ENCODE measurements at regions not wholly inside any gene's neighbourhood (a gene's known extent, or its start where the extent isn't known, plus 50 kb on each side); places are given as distances from the start of the nearest gene placed in this dataset.

DNA sequence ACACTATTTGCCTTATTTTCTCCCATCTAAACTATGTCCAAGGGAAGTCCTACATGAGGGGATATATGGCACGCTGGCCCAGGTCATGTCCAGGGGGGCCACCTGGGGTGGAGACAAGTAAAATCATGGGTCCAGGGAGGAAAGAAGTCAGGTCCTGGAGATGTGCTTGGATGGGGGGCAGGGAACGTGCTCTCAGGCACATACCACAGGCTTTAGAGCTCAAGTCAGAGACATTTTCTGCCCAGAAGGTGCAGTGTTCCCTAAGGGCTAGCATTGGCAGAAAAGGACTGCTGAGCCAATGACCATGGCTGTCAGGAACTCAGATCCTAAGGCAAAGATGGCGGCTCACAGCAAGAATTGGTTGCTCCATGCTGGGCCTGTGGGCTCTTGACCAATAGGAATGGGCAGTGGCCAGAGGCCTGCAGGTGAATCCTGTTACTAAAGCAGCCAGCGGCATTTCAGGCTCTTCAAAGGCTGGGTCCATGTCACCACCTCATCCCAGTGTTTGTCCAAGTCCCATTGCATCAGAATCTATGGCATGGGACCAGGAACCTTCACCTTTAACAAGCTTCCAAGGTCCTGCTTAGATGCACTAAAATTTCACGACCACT lies 175.0 kb downstream of the RPLP1 start:
- Histone ChIP-seq H3K36me3 (ENCODE audit: control insufficient read depth in 5 of 5, insufficient read depth in 5 of 5, low read length in 5 of 5) (no peaks in the 10 kb centered on the region), H3K4me3 (ENCODE audit: low read depth in 1 of 5, low read length in 5 of 5) (no peak overlapping the region), H3K9me3 (ENCODE audit: control insufficient read depth in 5 of 5, low read length in 5 of 5) (no peaks in the 10 kb centered on the region), H3K9ac (ENCODE audit: low read length in 5 of 5) (no peak overlapping the region), H3K4me1 (ENCODE audit: control insufficient read depth in 5 of 5, insufficient read depth in 5 of 5, low read length in 5 of 5) (peaks cover 0 to 35% (median 33%) of the 10 kb centered on the region in 5 donors), H3K27me3 (ENCODE audit: control insufficient read depth in 5 of 5, insufficient read depth in 4 of 5, low read length in 5 of 5) (peaks cover 0 to 8% (median 3%) of the 10 kb centered on the region in 5 donors), H3K27ac (ENCODE audit: low read depth, low read length) (no peak overlapping the region)

DNA sequence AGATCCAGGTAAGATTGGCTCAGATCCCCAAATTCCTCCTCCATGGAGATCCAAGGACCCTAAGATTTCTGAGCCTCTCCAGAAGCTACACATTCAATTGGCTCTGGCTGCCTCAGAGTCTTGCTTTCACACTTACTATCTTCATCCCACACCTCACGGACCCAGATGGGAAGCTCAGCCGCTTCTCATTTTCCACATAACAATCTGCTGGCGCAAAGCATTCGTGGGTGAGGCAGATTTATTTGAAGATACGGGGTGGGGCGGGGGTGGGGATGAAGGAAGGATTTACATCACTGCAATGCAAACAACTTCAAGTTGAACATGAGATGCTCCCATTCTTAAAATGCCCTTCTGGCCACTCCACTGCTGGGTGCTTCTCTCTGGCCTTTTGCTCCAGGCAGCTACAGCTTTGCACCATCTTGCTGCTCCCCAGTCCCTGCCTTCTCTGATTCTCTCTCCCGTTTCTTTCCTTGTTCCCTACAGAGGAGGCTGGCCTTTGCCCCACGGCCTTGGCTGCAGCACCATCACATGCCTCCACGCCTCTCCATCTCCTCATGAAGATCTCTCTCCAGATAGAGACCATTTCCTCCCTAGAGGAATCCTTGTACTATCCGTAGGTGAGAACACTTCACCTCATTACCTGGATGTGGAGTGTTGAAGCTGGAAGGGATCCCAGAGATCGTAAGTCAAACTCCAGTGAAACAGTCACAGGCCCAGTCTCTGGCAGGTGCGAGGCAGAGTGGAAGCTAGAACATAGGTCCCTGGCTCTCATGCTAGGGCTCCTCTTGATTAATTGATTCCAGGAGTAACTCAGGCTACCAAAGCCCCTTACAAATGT lies 175.9 kb downstream of the RPLP1 start:
- Histone ChIP-seq H3K4me1 (ENCODE audit: control insufficient read depth in 5 of 5, insufficient read depth in 5 of 5, low read length in 5 of 5) (peaks cover 0 to 35% (median 33%) of the 10 kb centered on the region in 5 donors), H3K36me3 (ENCODE audit: control insufficient read depth in 5 of 5, insufficient read depth in 5 of 5, low read length in 5 of 5) (no peaks in the 10 kb centered on the region), H3K9me3 (ENCODE audit: control insufficient read depth in 5 of 5, low read length in 5 of 5) (no peaks in the 10 kb centered on the region), H3K27ac (ENCODE audit: low read depth, low read length) (no peak overlapping the region), H3K27me3 (ENCODE audit: control insufficient read depth in 5 of 5, insufficient read depth in 4 of 5, low read length in 5 of 5) (peaks cover 0 to 8% (median 3%) of the 10 kb centered on the region in 5 donors), H3K4me3 (ENCODE audit: low read depth in 1 of 5, low read length in 5 of 5) (no peak overlapping the region), H3K9ac (ENCODE audit: low read length in 5 of 5) (no peak overlapping the region)

DNA sequence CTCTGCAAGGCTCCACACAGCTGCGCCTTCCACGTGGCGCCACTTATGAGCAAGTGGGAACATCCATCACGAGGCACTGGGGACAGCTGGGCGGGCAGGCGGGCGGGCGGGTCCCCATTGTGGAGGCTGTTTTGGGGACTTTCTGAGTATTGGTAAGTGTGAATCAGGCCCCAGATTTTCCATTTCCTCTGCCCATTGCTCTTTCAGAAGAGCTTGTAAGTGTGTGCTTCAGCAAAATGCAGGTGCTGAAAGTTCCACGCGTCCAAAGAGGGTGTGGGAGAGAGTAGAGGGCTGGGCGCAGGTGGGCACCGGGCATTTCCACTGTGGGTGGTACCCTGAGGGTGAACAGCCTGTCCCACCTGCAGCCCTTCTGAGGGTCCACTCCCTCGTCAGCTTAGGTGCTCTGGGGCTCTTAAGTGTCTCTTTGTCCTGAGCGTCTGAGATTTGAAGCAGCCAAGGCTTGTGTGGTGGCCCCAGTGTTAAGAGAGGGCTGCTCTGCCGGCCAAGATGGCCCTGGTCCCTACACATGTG lies 177.1 kb downstream of the RPLP1 start:
- no peaks in the 10 kb centered on the region for H3K36me3 ChIP-seq (ENCODE audit: control insufficient read depth in 5 of 5, insufficient read depth in 5 of 5, low read length in 5 of 5)
- H3K9ac ChIP-seq (ENCODE audit: low read length in 5 of 5): no peak overlapping the region
- no peak overlapping the region for H3K27ac ChIP-seq (ENCODE audit: low read depth, low read length)
- no peaks in the 10 kb centered on the region for H3K9me3 ChIP-seq (ENCODE audit: control insufficient read depth in 5 of 5, low read length in 5 of 5)
- H3K27me3 ChIP-seq (ENCODE audit: control insufficient read depth in 5 of 5, insufficient read depth in 4 of 5, low read length in 5 of 5): peaks cover 0 to 8% (median 3%) of the 10 kb centered on the region in 5 donors
- peaks cover 0 to 24% (median 22%) of the 10 kb centered on the region in 5 donors for H3K4me1 ChIP-seq (ENCODE audit: control insufficient read depth in 5 of 5, insufficient read depth in 5 of 5, low read length in 5 of 5)
- no peak overlapping the region for H3K4me3 ChIP-seq (ENCODE audit: low read depth in 1 of 5, low read length in 5 of 5)

DNA sequence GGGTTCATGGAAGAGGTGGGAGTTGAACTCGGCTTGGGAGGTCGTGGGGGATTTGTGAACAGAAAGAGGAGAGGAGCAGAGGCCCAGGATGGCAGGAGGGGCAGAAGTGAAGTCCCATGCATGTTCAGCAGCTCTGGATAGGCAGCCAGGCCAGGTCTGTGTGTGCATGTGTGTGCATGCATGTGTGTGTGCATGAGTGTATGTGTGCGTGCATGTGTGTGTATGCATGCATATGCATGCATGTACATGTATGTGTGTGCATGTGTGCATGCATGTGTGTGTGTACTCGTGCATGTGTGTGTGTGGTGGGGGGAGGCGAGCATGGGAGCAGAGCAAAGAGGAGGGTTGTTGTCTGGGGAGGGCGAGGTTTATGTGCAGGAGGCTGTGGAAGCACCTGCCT lies 178.4 kb downstream of the RPLP1 start:
- Histone ChIP-seq H3K4me1 (ENCODE audit: control insufficient read depth in 5 of 5, insufficient read depth in 5 of 5, low read length in 5 of 5) (peaks cover 0 to 13% (median 10%) of the 10 kb centered on the region in 5 donors), H3K27me3 (ENCODE audit: control insufficient read depth in 5 of 5, insufficient read depth in 4 of 5, low read length in 5 of 5) (peaks cover 0 to 8% (median 3%) of the 10 kb centered on the region in 5 donors), H3K9ac (ENCODE audit: low read length in 5 of 5) (no peak overlapping the region), H3K4me3 (ENCODE audit: low read depth in 1 of 5, low read length in 5 of 5) (no peak overlapping the region), H3K9me3 (ENCODE audit: control insufficient read depth in 5 of 5, low read length in 5 of 5) (no peaks in the 10 kb centered on the region), H3K36me3 (ENCODE audit: control insufficient read depth in 5 of 5, insufficient read depth in 5 of 5, low read length in 5 of 5) (no peaks in the 10 kb centered on the region), H3K27ac (ENCODE audit: low read depth, low read length) (no peak overlapping the region)

DNA sequence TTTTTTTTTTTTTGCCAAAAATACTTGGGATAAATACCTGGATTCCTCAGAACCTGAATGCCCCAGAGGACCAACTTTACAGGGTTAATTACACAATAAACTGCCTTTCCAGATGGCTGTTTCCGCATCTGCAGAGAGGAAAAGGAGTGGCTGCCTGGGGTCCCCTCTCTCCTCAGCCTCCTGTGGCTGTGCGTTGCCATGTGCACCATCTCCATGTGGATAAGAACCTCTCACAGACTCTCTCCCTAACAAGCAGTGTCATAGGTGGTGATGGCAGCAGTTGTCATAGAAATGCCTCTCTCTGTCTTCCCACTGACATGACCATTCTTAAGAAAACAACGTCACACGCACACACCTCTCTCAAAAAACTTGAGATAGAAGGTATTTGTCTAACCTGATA lies 179.4 kb downstream of the RPLP1 start:
- H3K27me3 ChIP-seq (ENCODE audit: control insufficient read depth in 5 of 5, insufficient read depth in 4 of 5, low read length in 5 of 5): peaks cover 0 to 8% (median 3%) of the 10 kb centered on the region in 5 donors
- H3K36me3 ChIP-seq (ENCODE audit: control insufficient read depth in 5 of 5, insufficient read depth in 5 of 5, low read length in 5 of 5): no peaks in the 10 kb centered on the region
- H3K9ac ChIP-seq (ENCODE audit: low read length in 5 of 5): no peak overlapping the region
- H3K4me1 ChIP-seq (ENCODE audit: control insufficient read depth in 5 of 5, insufficient read depth in 5 of 5, low read length in 5 of 5): peaks cover 0 to 3% (median under 1%) of the 10 kb centered on the region in 5 donors
- H3K27ac ChIP-seq (ENCODE audit: low read depth, low read length): no peak overlapping the region
- H3K4me3 ChIP-seq (ENCODE audit: low read depth in 1 of 5, low read length in 5 of 5): no peak overlapping the region
- no peaks in the 10 kb centered on the region for H3K9me3 ChIP-seq (ENCODE audit: control insufficient read depth in 5 of 5, low read length in 5 of 5)

DNA sequence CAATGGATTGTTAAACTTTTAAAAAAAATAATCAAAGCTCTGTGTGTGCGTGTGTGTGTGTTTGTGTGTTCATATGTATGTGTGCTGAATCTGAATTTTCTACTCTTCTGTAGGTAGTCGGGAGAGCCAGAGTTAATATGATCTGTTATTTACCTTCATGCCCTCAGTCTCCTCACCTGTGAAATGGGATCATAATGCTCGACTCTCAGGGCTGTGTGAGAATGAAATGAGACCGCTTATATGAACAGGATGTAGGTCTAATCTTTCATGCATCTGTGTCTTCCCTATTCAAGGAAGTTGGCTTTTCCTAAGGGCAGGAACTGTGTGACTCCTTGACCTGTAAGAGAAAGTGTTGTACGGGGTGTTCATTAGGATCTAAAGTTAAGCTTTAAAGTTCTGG lies 182.2 kb downstream of the RPLP1 start:
- Histone ChIP-seq H3K4me3 (ENCODE audit: low read depth in 1 of 5, low read length in 5 of 5) (no peak overlapping the region), H3K4me1 (ENCODE audit: control insufficient read depth in 5 of 5, insufficient read depth in 5 of 5, low read length in 5 of 5) (no peaks in the 10 kb centered on the region), H3K27me3 (ENCODE audit: control insufficient read depth in 5 of 5, insufficient read depth in 4 of 5, low read length in 5 of 5) (peaks cover 0 to 7% (median 3%) of the 10 kb centered on the region in 5 donors), H3K27ac (ENCODE audit: low read depth, low read length) (no peak overlapping the region), H3K36me3 (ENCODE audit: control insufficient read depth in 5 of 5, insufficient read depth in 5 of 5, low read length in 5 of 5) (no peaks in the 10 kb centered on the region), H3K9me3 (ENCODE audit: control insufficient read depth in 5 of 5, low read length in 5 of 5) (peaks cover 0 to 4% (median 0%) of the 10 kb centered on the region in 5 donors), H3K9ac (ENCODE audit: low read length in 5 of 5) (no peak overlapping the region)

DNA sequence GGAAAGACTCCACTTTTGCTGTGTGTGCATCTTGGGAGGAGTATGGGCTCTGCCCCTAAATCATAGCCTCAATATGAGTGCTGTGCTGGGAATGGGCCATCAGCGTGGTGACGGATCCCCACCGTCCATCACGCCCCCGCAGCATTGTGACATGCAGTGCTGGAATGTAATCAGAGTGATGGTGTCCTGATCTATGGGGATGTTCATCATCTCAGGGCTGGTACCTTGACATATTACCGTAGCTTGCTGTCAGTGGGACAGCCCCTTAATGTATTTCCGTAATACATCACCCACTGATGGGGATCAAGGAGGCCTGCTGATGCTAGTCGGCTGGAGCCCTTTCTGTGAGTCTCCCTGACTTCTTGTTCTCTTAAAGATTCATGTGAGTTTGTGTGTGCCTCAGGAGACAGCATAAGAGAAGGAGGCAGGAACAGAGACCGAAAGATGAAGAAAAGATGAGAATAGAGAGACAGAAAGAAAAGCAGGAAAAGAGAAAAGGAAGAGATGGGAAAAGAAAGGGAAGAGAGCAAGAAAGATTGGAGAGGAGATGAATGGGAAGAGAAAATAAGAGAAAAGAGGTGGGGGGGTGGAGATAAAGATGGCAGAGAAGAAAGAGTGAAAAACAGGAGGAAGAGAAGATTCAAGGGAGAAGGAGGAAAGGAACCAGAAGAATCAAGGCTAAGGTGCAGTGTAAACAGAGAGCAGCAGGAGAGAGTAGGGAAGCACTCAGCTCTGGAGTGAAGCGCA lies 183.7 kb downstream of the RPLP1 start:
- Histone ChIP-seq H3K36me3 (ENCODE audit: control insufficient read depth in 5 of 5, insufficient read depth in 5 of 5, low read length in 5 of 5) (no peaks in the 10 kb centered on the region), H3K9me3 (ENCODE audit: control insufficient read depth in 5 of 5, low read length in 5 of 5) (peaks cover 0 to 8% (median 3%) of the 10 kb centered on the region in 5 donors), H3K9ac (ENCODE audit: low read length in 5 of 5) (no peak overlapping the region), H3K27me3 (ENCODE audit: control insufficient read depth in 5 of 5, insufficient read depth in 4 of 5, low read length in 5 of 5) (peaks cover 0 to 4% (median 0%) of the 10 kb centered on the region in 5 donors), H3K4me3 (ENCODE audit: low read depth in 1 of 5, low read length in 5 of 5) (no peak overlapping the region), H3K27ac (ENCODE audit: low read depth, low read length) (no peak overlapping the region), H3K4me1 (ENCODE audit: control insufficient read depth in 5 of 5, insufficient read depth in 5 of 5, low read length in 5 of 5) (no peaks in the 10 kb centered on the region)

DNA sequence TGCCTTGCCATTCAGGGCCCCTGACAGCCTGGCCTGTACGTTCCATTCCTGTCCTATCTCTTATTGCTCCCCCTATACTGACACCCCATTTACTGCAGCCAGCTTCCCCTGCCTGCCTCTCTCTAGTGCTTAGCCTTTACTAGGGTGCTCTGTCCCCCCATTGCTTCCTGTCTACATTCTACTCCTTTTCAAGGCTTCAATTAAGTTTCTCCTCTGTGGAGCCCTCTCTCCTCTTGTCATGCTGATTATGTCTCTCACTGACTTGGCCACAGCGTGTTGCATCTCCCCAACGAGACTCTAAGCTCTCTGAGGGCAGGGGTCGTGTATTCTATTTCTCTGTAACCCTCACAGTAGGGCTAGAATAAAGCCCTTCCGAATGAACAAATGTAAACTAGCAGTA lies 185.2 kb downstream of the RPLP1 start:
- Histone ChIP-seq H3K9ac (ENCODE audit: low read length in 5 of 5) (no peak overlapping the region), H3K27ac (ENCODE audit: low read depth, low read length) (no peak overlapping the region), H3K9me3 (ENCODE audit: control insufficient read depth in 5 of 5, low read length in 5 of 5) (peaks cover 0 to 8% (median 3%) of the 10 kb centered on the region in 5 donors), H3K4me3 (ENCODE audit: low read depth in 1 of 5, low read length in 5 of 5) (no peak overlapping the region), H3K27me3 (ENCODE audit: control insufficient read depth in 5 of 5, insufficient read depth in 4 of 5, low read length in 5 of 5) (peaks cover 0 to 4% (median 0%) of the 10 kb centered on the region in 5 donors), H3K4me1 (ENCODE audit: control insufficient read depth in 5 of 5, insufficient read depth in 5 of 5, low read length in 5 of 5) (no peaks in the 10 kb centered on the region), H3K36me3 (ENCODE audit: control insufficient read depth in 5 of 5, insufficient read depth in 5 of 5, low read length in 5 of 5) (no peaks in the 10 kb centered on the region)

DNA sequence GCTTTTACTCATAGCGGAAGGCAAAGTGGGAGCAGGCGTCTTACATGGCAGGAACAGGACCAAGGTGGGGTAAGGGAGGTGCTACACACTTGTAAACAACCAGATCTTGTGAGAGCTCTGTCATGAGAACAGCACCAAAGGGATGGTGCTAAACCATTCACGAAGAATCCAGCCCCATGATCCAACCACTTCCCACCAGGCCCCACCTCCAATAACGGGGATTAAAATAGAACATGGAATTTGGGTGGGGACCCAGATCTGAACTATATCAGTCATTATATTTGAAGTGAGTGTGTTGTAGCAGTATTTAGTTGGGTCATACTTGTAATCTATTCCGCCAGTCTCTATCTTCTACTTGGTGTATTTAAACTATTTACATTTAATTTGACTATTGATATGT lies 190.9 kb downstream of the RPLP1 start:
- no peak overlapping the region for H3K9ac ChIP-seq (ENCODE audit: low read length in 5 of 5)
- H3K36me3 ChIP-seq (ENCODE audit: control insufficient read depth in 5 of 5, insufficient read depth in 5 of 5, low read length in 5 of 5): no peaks in the 10 kb centered on the region
- peaks cover 0 to 8% (median 3%) of the 10 kb centered on the region in 5 donors for H3K9me3 ChIP-seq (ENCODE audit: control insufficient read depth in 5 of 5, low read length in 5 of 5)
- H3K27ac ChIP-seq (ENCODE audit: low read depth, low read length): no peak overlapping the region
- H3K4me3 ChIP-seq (ENCODE audit: low read depth in 1 of 5, low read length in 5 of 5): no peak overlapping the region
- peaks cover 0 to 5% (median 3%) of the 10 kb centered on the region in 5 donors for H3K4me1 ChIP-seq (ENCODE audit: control insufficient read depth in 5 of 5, insufficient read depth in 5 of 5, low read length in 5 of 5)
- H3K27me3 ChIP-seq (ENCODE audit: control insufficient read depth in 5 of 5, insufficient read depth in 4 of 5, low read length in 5 of 5): peaks cover 0 to 5% (median 2%) of the 10 kb centered on the region in 5 donors
